ENCODE measurements at regions not wholly inside any gene's neighbourhood (a gene's known extent, or its start where the extent isn't known, plus 50 kb on each side); places are given as distances from the start of the nearest gene placed in this dataset.

DNA sequence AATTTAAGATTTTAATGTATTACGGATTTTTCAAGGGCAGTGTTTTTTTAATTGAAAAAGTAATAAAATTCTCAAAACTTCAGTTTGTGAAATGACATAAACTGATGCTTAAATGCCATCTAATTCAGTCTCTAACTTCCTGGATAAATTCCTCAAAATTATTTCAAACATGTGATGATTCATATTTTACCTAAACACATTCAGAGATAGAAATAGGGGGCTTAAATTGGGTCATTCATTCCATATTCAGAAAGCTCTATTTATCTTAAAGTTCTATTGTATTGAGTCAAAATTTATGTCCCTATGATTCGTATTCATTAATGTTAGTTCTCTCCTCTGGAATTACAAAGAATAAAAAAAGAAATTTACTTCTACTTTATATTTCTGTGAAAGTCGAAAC is 713.6 kb upstream of the CHRM3 start:
- Histone ChIP-seq H3K36me3 (ENCODE audit: insufficient read depth, low read length) (no peaks in the 10 kb centered on the region), H3K27ac (no peak overlapping the region), H3K9me3 (ENCODE audit: low read depth, low read length) (no peaks in the 10 kb centered on the region), H3K9ac (ENCODE audit: insufficient read length) (no peak overlapping the region), H3K4me3 (no peak overlapping the region)
- TF ChIP-seq POLR2AphosphoS5 (IDR thresholded peaks at IDR 0.05; ENCODE audit: borderline replicate concordance, low read depth, low read length) (no peak), EZH2 (IDR thresholded peaks at IDR 0.05) (no peak)
- no peak for DNase-seq (ENCODE audit: low read depth, low spot score)

DNA sequence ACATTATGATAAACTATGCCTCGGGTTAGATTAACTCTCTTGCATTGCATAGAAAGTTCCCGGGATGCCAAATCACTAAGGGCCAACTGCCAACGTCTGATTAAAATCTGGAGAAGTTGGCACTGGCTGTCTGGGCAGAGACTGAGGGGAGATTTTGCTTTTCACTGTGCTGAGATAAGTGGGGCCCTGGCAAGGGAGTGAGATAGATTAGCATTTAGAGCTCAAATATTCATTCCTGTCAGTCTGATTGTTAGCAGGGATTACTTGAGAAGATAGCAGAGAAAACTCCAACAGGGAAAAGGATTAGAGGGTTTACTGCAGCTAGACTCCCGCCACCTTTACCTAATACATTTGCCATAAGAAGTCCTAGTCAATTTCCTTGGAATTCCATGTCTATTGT is 714.1 kb upstream of the CHRM3 start:
- no peak for DNase-seq (ENCODE audit: low read depth, low spot score)
- Histone ChIP-seq H3K9ac (ENCODE audit: insufficient read length) (no peak overlapping the region), H3K27ac (no peak overlapping the region), H3K4me3 (no peak overlapping the region), H3K9me3 (ENCODE audit: low read depth, low read length) (no peaks in the 10 kb centered on the region), H3K36me3 (ENCODE audit: insufficient read depth, low read length) (no peaks in the 10 kb centered on the region)
- TF ChIP-seq FOXP2 (optimal IDR thresholded peaks at IDR 0.05; ENCODE audit: control extremely low read depth, extremely low read length, insufficient read depth) (no peak), POLR2AphosphoS5 (IDR thresholded peaks at IDR 0.05; ENCODE audit: borderline replicate concordance, low read depth, low read length) (no peak), EZH2 (IDR thresholded peaks at IDR 0.05) (no peak)

DNA sequence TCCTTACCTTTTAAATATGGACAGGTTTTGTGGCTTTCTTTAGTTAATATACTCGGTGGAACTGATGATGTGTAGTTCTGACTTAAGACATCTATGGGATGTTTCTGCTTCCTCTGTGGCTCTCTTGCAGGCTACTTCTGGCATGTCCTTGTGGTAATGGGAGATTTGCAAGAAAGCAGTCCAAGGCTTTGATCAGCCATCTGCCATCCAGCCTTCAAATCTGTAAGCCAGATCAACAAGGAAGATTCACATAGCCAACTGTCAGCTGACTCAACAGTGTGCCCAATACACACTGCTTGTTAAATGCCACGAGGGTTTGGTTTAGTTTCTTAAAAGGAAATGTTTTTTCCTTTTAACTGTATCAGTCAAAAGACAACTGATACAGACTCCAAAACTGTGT is 722.2 kb upstream of the CHRM3 start:
- no peak for TF ChIP-seq POLR2AphosphoS5 (IDR thresholded peaks at IDR 0.05; ENCODE audit: borderline replicate concordance, low read depth, low read length)
- Histone ChIP-seq H3K9ac (ENCODE audit: insufficient read length) (no peak overlapping the region), H3K36me3 (ENCODE audit: insufficient read depth, low read length) (no peaks in the 10 kb centered on the region), H3K27ac (no peak overlapping the region), H3K4me3 (no peak overlapping the region), H3K9me3 (ENCODE audit: low read depth, low read length) (no peaks in the 10 kb centered on the region)
- DNase-seq (ENCODE audit: low read depth, low spot score), result no peak

DNA sequence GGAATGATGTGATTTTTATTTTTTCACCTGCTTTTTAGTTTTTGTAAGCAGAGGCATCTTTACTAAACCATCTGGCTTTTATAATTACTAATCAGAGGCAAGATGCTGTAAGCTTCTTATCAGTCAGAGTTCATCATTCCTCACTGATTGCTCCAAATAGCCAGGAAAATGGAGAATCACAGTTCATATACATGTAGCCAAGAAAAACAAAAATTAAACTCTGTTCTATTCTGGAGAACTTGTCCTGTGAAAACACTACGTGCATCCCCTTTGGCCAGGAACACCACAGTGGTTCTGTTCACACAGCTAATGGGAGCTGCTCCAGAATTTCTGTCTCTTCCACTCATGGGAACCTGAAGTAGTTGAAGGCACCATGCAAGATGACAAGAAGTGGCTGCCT is 725.5 kb upstream of the CHRM3 start:
- H3K9me3 ChIP-seq (ENCODE audit: low read depth, low read length), result no peaks in the 10 kb centered on the region
- TF ChIP-seq EZH2 (IDR thresholded peaks at IDR 0.05) (no peak), FOXP2 (optimal IDR thresholded peaks at IDR 0.05; ENCODE audit: control extremely low read depth, extremely low read length, insufficient read depth) (no peak), POLR2AphosphoS5 (IDR thresholded peaks at IDR 0.05; ENCODE audit: borderline replicate concordance, low read depth, low read length) (no peak)
- no peak overlapping the region for H3K4me3 ChIP-seq
- DNase-seq (ENCODE audit: low read depth, low spot score), result no peak
- H3K9ac ChIP-seq (ENCODE audit: insufficient read length), result no peak overlapping the region
- no peak overlapping the region for H3K27ac ChIP-seq
- H3K36me3 ChIP-seq (ENCODE audit: insufficient read depth, low read length), result no peaks in the 10 kb centered on the region

DNA sequence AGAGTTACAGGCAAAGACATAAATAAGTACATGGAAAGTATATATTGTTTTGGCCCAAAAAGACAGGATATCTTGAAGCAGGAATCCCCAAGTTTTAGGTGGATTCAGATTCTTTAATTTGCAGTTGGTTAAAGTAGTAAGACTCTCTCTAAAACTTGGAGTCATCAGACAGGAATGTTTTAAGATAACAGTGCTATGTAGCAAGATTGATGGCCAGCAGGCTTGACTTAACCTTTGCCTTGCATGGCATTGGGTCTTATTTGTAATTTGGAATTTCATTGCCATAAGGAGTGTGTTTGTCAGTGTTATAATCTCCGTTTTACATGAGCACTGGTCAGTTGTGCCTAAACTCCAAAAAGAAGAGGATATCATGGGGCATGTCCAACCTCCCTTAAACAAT is 727.6 kb upstream of the CHRM3 start:
- H3K36me3 ChIP-seq (ENCODE audit: insufficient read depth, low read length), result no peaks in the 10 kb centered on the region
- TF ChIP-seq FOXP2 (optimal IDR thresholded peaks at IDR 0.05; ENCODE audit: control extremely low read depth, extremely low read length, insufficient read depth) (no peak), EZH2 (IDR thresholded peaks at IDR 0.05) (no peak), POLR2AphosphoS5 (IDR thresholded peaks at IDR 0.05; ENCODE audit: borderline replicate concordance, low read depth, low read length) (no peak)
- no peak overlapping the region for H3K4me3 ChIP-seq
- no peak overlapping the region for H3K27ac ChIP-seq
- DNase-seq (ENCODE audit: low read depth, low spot score), result no peak
- no peak overlapping the region for H3K9ac ChIP-seq (ENCODE audit: insufficient read length)
- no peaks in the 10 kb centered on the region for H3K9me3 ChIP-seq (ENCODE audit: low read depth, low read length)

DNA sequence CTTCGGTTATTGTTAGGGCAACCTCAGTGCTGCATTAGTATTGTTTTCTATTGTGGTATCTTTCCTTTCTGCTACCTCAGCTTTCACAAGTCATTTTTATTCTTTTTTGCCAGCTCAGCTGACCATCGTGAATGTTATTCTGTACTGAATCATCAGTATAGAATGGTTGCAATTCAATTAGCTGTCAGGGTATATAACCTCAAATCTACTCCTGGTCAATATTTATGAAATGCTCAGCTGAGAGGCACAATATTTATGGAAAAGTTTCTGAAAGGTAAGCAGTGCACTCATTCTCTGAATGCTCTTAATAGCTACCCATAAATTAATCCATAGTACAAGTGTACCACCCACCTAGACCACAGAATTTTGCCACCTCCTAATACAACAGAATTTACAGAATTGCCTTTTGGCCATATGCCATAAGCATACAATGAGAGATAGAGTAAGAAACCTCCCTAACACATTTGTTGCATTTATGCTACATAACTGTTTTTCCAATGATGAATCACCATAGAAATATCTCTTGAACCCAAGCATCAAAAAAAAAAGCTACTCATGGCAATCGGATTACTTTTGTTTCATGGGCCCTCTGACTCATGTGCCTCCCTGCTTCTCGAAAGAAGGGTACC is 732.6 kb upstream of the CHRM3 start:
- Histone ChIP-seq H3K4me3 (no peak overlapping the region), H3K27ac (no peak overlapping the region), H3K36me3 (ENCODE audit: insufficient read depth, low read length) (no peaks in the 10 kb centered on the region), H3K9me3 (ENCODE audit: low read depth, low read length) (no peaks in the 10 kb centered on the region), H3K9ac (ENCODE audit: insufficient read length) (no peak overlapping the region)
- TF ChIP-seq EZH2 (IDR thresholded peaks at IDR 0.05) (no peak), POLR2AphosphoS5 (IDR thresholded peaks at IDR 0.05; ENCODE audit: borderline replicate concordance, low read depth, low read length) (no peak), FOXP2 (optimal IDR thresholded peaks at IDR 0.05; ENCODE audit: control extremely low read depth, extremely low read length, insufficient read depth) (no peak)
- no peak for DNase-seq (ENCODE audit: low read depth, low spot score)

DNA sequence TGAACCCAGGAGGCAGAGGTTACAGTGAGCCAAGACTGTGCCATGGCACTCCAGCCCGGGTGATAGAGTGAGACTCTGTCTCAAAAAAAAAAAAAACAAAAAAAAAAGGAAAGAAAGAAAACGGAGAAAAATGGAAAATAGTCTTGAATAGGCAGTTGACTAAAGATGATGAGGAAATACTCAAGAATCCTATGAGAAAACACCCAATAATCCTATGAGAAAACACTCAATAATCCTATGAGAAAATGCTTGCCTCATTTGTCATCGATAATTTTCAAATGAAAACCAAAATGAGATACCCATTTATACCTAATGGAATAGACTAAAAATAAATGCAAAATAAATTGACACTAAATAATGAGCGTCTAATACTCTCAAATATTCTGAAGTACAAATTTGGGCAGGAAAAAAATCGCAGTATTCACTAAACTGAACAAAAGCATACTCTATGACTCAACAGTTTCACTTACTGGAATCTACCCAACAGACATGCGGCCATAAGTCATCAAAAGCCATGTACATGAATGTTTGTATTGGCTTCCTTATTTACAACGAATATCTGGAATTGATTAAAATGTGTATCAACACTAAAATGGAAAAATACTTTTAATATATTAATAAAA is 733.9 kb upstream of the CHRM3 start:
- no peak for TF ChIP-seq EZH2 (IDR thresholded peaks at IDR 0.05)
- TF ChIP-seq POLR2AphosphoS5 (IDR thresholded peaks at IDR 0.05; ENCODE audit: borderline replicate concordance, low read depth, low read length), result no peak
- no peak for TF ChIP-seq FOXP2 (optimal IDR thresholded peaks at IDR 0.05; ENCODE audit: control extremely low read depth, extremely low read length, insufficient read depth)
- Histone ChIP-seq H3K4me3 (no peak overlapping the region), H3K9ac (ENCODE audit: insufficient read length) (no peak overlapping the region), H3K9me3 (ENCODE audit: low read depth, low read length) (no peaks in the 10 kb centered on the region), H3K36me3 (ENCODE audit: insufficient read depth, low read length) (no peaks in the 10 kb centered on the region), H3K27ac (no peak overlapping the region)
- no peak for DNase-seq (ENCODE audit: low read depth, low spot score)

DNA sequence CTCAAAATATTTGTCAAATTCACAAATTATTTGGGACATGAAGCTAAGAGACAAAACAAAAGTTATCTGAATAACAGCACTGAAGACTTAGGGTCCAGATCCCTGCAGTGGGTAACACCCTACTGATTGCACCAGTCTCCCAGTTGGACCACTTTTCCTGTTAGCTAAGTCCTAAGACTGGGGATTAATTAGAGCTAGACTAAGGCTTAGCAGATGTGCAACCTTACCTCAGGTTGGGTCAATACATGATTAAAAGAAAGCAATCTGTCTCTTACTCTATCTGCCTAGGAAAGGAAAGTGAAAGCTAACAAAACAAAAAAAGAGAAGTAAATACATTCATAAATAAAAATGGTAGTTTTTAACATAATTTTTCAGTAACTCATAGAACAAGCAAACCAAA is 737.2 kb upstream of the CHRM3 start:
- DNase-seq (ENCODE audit: low read depth, low spot score), result no peak
- Histone ChIP-seq H3K9ac (ENCODE audit: insufficient read length) (no peak overlapping the region), H3K36me3 (ENCODE audit: insufficient read depth, low read length) (no peaks in the 10 kb centered on the region), H3K9me3 (ENCODE audit: low read depth, low read length) (no peaks in the 10 kb centered on the region), H3K27ac (peak overlapping the region; percentile 81), H3K4me3 (peak overlapping the region; percentile 35)
- TF ChIP-seq FOXP2 (optimal IDR thresholded peaks at IDR 0.05; ENCODE audit: control extremely low read depth, extremely low read length, insufficient read depth) (no peak), POLR2AphosphoS5 (IDR thresholded peaks at IDR 0.05; ENCODE audit: borderline replicate concordance, low read depth, low read length) (no peak), EZH2 (IDR thresholded peaks at IDR 0.05) (no peak)

DNA sequence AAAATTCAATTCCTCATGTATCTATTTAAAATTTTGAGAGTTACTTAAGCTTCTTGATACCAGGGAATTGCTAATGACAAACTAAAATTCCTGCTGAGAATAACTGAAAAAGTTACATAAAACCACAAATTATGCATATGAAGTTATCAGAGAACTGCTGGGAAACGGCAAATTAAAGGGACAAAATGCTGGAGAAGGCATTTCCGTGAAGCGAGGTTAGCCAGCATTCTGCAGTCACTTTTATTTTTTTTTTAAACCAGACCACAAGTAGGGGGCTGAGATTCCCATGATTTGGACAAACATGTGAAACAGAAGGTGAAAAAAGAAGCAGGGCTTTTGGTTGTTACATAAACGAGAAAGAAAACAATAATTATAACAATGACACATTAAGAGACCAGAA is 737.6 kb upstream of the CHRM3 start:
- Histone ChIP-seq H3K27ac (peak overlapping the region; percentile 81), H3K9me3 (ENCODE audit: low read depth, low read length) (no peaks in the 10 kb centered on the region), H3K9ac (ENCODE audit: insufficient read length) (peak overlapping the region; percentile 1), H3K4me3 (peak overlapping the region; percentile 35), H3K36me3 (ENCODE audit: insufficient read depth, low read length) (no peaks in the 10 kb centered on the region)
- DNase-seq (ENCODE audit: low read depth, low spot score), result peak; percentile 37
- TF ChIP-seq FOXP2 (optimal IDR thresholded peaks at IDR 0.05; ENCODE audit: control extremely low read depth, extremely low read length, insufficient read depth) (no peak), EZH2 (IDR thresholded peaks at IDR 0.05) (no peak), POLR2AphosphoS5 (IDR thresholded peaks at IDR 0.05; ENCODE audit: borderline replicate concordance, low read depth, low read length) (no peak)

Data from SK-N-MC (cell line).